ENCODE measurements at regions not wholly inside any gene's neighbourhood (a gene's known extent, or its start where the extent isn't known, plus 50 kb on each side); places are given as distances from the start of the nearest gene placed in this dataset.
A peak's percentile ranks its signal among the peaks of the same experiment; 100 is the strongest.

- H3K36me3 ChIP-seq (replicated peaks in 1 of 2): no peaks in the 10 kb centered on the region
- H3K27ac ChIP-seq: no peak overlapping the region
- H3K27me3 ChIP-seq: no peaks in the 10 kb centered on the region
- H3K4me3 ChIP-seq: no peak overlapping the region
- no peaks in the 10 kb centered on the region for H3K9me3 ChIP-seq (replicated peaks in 1 of 3)
- TF ChIP-seq POLR2A (IDR thresholded peaks at IDR 0.05): no peak
- TF ChIP-seq CTCF (IDR thresholded peaks at IDR 0.05): peak in 4 of 6 experiments; percentile 8 to 40 (median 33)
- DNase-seq: no peak
- WGBS, 4 donors: 80 to 88% (median 83%) methylated on average over 6 of the region's 6 CpGs
- peaks cover 6 to 16% of the 10 kb centered on the region in 2 donors for H3K4me1 ChIP-seq (replicated peaks in 1 of 2)
- intact Hi-C loops (cut with DNase I): no loop called here
Measured at GRCh38 chr6:146901940-146902816, 302.0 kb upstream of the STXBP5 start.

GRCh38 chr6:146902846-146903245 is 301.4 kb upstream of the STXBP5 start:
- H3K4me3 ChIP-seq: no peak overlapping the region
- H3K4me1 ChIP-seq (replicated peaks in 1 of 2): peaks cover 6 to 16% of the 10 kb centered on the region in 2 donors
- H3K27ac ChIP-seq: no peak overlapping the region
- H3K36me3 ChIP-seq (replicated peaks in 1 of 2): no peaks in the 10 kb centered on the region
- TF ChIP-seq POLR2A (IDR thresholded peaks at IDR 0.05) (no peak), CTCF (IDR thresholded peaks at IDR 0.05) (no peak)
- intact Hi-C loops (cut with DNase I): no loop called here
- 83 to 96% (median 91%) methylated on average over 1 of the region's 1 CpG for WGBS, 4 donors
- H3K9me3 ChIP-seq (replicated peaks in 1 of 3): no peaks in the 10 kb centered on the region
- no peaks in the 10 kb centered on the region for H3K27me3 ChIP-seq
- no peak for DNase-seq

GRCh38 chr6:146903451-146903850 is 300.8 kb upstream of the STXBP5 start:
- H3K27ac ChIP-seq: no peak overlapping the region
- H3K4me3 ChIP-seq: no peak overlapping the region
- H3K36me3 ChIP-seq (replicated peaks in 1 of 2): no peaks in the 10 kb centered on the region
- H3K4me1 ChIP-seq (replicated peaks in 1 of 2): peaks cover 6 to 16% of the 10 kb centered on the region in 2 donors
- intact Hi-C loops (cut with DNase I): no loop called here
- no peak for TF ChIP-seq POLR2A (IDR thresholded peaks at IDR 0.05)
- no peak for TF ChIP-seq CTCF (IDR thresholded peaks at IDR 0.05)
- H3K9me3 ChIP-seq (replicated peaks in 1 of 3): no peaks in the 10 kb centered on the region
- DNase-seq: no peak
- H3K27me3 ChIP-seq: no peaks in the 10 kb centered on the region
- WGBS, 4 donors: 89 to 92% (median 91%) methylated on average over 7 of the region's 7 CpGs

GRCh38 chr6:146904596-146904995 is 299.6 kb upstream of the STXBP5 start:
- peaks cover 6 to 16% of the 10 kb centered on the region in 2 donors for H3K4me1 ChIP-seq (replicated peaks in 1 of 2)
- TF ChIP-seq CTCF (IDR thresholded peaks at IDR 0.05): no peak
- no peak for TF ChIP-seq POLR2A (IDR thresholded peaks at IDR 0.05)
- H3K27ac ChIP-seq: peak overlapping the region in 3 of 5 donors; percentile 0 to 49 (median 4)
- H3K36me3 ChIP-seq (replicated peaks in 1 of 2): no peaks in the 10 kb centered on the region
- 81 to 92% (median 90%) methylated on average over 6 of the region's 6 CpGs for WGBS, 4 donors
- DNase-seq: no peak
- H3K4me3 ChIP-seq: no peak overlapping the region
- no peaks in the 10 kb centered on the region for H3K27me3 ChIP-seq
- no peaks in the 10 kb centered on the region for H3K9me3 ChIP-seq (replicated peaks in 1 of 3)
- intact Hi-C loops (cut with DNase I): no loop called here
